VCaP (cell line): ENCODE measurements at regions not wholly inside any gene's neighbourhood (a gene's known extent, or its start where the extent isn't known, plus 50 kb on each side); places are given as distances from the start of the nearest gene placed in this dataset.

Experiments
- H3K27ac ChIP-seq: fragments of 450-650 bp; 2 replicates; pipeline ENCODE4 v1.5.1; 2017
- TF ChIP-seq, protein P1 (sequence below): fragments of 450-650 bp; conservative IDR thresholded peaks from 2 replicates; pipeline ENCODE4 v1.5.1; 2017; ENCODE audit warnings: mild to moderate bottlenecking, moderate library complexity

DNA sequence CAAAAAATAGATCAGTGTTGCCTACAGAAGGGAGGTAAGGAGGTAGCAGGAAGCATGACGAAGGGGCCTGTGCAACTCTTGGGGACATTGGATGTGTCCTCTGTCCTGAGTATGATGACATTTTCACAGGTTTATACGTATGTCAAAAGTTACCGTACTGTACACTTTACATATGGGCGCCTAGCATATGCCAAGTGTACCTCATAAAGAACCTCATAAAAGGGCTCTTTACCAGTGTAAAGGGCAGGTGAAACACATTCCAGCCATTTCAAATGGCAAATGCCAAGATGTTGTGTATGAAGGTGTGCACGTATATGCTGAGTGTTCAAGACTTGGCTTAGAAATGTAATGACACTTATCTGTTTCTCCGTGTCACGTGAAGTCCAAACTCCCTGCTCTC lies 573.4 kb downstream of the EFNB2 start:
- TF ChIP-seq, protein P1, sequence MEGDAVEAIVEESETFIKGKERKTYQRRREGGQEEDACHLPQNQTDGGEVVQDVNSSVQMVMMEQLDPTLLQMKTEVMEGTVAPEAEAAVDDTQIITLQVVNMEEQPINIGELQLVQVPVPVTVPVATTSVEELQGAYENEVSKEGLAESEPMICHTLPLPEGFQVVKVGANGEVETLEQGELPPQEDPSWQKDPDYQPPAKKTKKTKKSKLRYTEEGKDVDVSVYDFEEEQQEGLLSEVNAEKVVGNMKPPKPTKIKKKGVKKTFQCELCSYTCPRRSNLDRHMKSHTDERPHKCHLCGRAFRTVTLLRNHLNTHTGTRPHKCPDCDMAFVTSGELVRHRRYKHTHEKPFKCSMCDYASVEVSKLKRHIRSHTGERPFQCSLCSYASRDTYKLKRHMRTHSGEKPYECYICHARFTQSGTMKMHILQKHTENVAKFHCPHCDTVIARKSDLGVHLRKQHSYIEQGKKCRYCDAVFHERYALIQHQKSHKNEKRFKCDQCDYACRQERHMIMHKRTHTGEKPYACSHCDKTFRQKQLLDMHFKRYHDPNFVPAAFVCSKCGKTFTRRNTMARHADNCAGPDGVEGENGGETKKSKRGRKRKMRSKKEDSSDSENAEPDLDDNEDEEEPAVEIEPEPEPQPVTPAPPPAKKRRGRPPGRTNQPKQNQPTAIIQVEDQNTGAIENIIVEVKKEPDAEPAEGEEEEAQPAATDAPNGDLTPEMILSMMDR = no peak
- H3K27ac ChIP-seq = no peak overlapping the region

DNA sequence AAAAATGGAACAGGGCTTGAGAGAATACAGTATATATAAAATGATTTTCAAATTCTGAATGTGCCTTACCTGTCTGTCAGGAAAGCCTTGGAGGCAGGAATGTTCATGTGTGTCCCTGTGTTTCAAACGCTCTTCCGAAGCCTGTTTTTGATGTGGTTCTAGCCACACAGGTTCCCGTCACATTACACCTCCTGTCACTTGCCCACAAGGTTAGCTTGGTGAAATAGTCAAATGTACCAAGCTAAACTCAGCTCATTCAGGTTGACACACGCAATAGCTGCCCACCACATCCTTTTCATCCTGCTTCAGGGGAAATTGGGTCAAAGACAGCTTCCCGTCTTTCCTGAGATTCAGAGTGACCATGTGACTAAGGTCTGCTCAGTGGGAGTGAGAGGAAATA lies 574.0 kb downstream of the EFNB2 start:
- TF ChIP-seq, protein P1 = no peak
- H3K27ac ChIP-seq = no peak overlapping the region

DNA sequence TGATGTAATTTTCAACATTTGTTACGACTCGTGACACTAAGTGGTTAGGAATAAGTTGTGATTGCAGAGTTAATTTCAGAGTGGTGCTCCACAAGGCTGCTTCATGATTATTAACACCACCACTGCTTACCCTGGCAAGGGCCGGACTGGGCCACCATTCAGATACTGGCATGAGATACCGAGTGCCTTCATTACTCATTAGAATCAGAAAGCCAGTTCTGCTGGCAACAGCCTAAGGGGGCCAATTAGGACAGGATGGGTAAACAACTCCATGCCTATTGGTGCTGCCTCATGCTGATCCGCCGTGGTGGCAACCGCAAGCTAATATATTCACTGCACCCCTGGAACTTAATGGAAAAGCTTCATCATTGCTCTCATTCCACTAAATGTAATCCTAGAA lies 575.1 kb downstream of the EFNB2 start:
- TF ChIP-seq, protein P1 = no peak
- H3K27ac ChIP-seq = no peak overlapping the region

DNA sequence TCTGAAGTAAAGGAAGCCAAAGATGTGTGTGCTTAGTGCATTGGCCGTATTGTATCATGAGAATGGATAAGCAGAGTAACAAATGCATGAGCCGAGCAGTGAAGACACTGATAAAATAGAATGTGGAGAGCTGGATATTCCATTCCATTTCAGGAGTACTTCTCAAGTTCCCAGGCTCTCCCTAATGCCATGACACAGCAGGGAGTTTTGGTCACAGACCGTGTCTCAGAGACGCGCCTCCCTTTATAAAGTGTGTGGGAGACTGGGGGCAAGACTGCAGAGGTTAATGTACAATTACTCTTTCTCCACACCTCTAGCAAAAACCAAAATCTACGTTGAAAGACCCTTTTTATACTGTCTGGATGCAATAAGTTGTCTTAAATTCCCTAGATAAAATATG lies 575.6 kb downstream of the EFNB2 start:
- TF ChIP-seq, protein P1 = no peak
- H3K27ac ChIP-seq = no peak overlapping the region

DNA sequence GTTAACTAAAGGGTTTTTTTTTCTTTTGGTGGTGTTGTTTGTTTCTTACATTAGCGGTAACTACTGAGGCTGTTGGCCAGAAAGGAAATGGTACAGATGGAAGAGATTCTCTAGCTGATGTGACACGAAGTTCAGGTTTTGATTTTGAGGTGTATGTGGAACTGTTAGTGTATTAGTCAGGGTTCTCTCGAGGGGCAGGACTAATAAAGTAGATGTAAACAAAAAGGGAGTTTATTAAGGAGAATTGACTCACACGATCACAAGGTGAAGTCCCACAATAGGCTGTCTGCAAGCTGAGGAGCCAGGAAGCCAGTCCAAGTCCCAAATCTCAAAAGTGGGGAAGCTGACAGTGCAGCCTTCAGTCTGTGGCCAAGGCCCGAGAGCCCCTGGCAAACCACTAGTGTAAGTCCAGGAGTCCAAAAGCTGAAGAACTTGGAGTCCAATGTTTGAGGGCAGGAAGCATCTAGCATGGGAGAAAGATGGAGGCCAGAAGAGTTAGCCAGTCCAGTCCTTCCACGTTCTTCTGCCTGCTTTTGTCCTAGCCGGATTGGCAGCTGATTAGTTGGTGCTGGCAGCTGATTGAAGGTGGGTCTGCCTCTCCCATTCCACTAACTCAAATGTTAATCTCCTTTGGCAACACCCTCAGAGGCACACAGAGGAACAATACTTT lies 577.6 kb downstream of the EFNB2 start:
- no peak overlapping the region for H3K27ac ChIP-seq
- TF ChIP-seq, protein P1 = no peak

DNA sequence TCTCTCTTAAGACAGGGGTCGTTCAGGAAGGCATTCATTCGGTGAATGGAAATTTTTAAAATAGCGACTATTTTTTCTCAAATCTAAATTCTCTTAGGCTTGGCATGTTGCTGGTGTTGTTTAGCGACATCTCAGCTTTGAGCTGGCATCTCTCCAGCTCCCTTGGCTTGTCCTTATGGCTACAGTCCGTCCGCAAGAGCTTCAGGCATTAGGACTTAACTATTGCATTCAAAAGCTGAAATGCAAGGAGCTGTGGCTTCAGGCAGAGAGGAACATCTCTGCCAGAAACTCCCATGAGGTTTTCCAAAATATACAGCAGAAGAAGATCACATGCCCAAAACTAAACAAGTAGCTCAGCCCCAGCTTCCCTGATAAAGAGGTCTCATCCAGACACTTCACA lies 578.5 kb downstream of the EFNB2 start:
- TF ChIP-seq, protein P1 = no peak

DNA sequence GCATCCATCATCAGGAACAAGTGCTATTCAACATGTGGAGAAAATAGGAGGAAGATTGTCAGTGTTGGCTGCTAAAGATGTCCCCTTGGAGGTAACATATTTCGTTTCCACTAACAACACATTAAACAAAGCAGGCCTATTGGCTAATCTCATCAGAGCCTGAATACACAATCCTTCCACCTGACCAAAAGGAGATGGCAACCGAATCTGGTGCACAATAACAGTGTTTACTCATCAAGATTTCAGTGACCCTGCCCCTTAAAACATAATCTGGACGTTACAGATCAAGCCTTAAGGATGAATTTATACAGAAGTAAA lies 582.5 kb downstream of the EFNB2 start:
- H3K27ac ChIP-seq = no peak overlapping the region
- TF ChIP-seq, protein P1 = no peak

More for the DNA sequence above, 578.5 kb downstream of the EFNB2 start:
- H3K27ac ChIP-seq = no peak overlapping the region
